RPMI8226 (cell line): ENCODE measurements at regions not wholly inside any gene's neighbourhood (a gene's known extent, or its start where the extent isn't known, plus 50 kb on each side); places are given as distances from the start of the nearest gene placed in this dataset.
"Not testable (repeated sequence)": the region's sequence is repeated elsewhere in the genome, so short reads cannot be mapped to it uniquely, and the experiment has no call there.

Experiments used
- DNase-seq: peaks from one replicate; pipeline ENCODE4 v3.0.0-alpha.2; 2015

GRCh38 chr7:25603427-25603740 is 375.1 kb upstream of the NPVF start:
- not testable (repeated sequence) for DNase-seq

GRCh38 chr7:25611196-25611595 is 382.9 kb upstream of the NPVF start:
- DNase-seq: no peak

GRCh38 chr7:25613912-25614311 is 385.6 kb upstream of the NPVF start:
- DNase-seq: no peak

GRCh38 chr7:25614415-25614814 is 386.1 kb upstream of the NPVF start:
- no peak for DNase-seq

- no peak for DNase-seq
These were observed 386.7 kb upstream of the NPVF start for GRCh38 chr7:25615003-25615402.

- no peak for DNase-seq
These were observed 387.3 kb upstream of the NPVF start for GRCh38 chr7:25615593-25615992.

GRCh38 chr7:25617214-25617613 is 388.9 kb upstream of the NPVF start:
- no peak for DNase-seq

- no peak for DNase-seq
These were observed 389.4 kb upstream of the NPVF start for GRCh38 chr7:25617673-25618072.

GRCh38 chr7:25619381-25619780 is 391.1 kb upstream of the NPVF start:
- DNase-seq: no peak

- no peak for DNase-seq
These were observed 391.9 kb upstream of the NPVF start for GRCh38 chr7:25619963-25620799.

GRCh38 chr7:25621993-25622392 is 393.7 kb upstream of the NPVF start:
- no peak for DNase-seq

- no peak for DNase-seq
These were observed 394.4 kb upstream of the NPVF start for GRCh38 chr7:25622695-25623094.

- no peak for DNase-seq
These were observed 395.8 kb upstream of the NPVF start for GRCh38 chr7:25624051-25624450.

GRCh38 chr7:25624833-25625232 is 396.5 kb upstream of the NPVF start:
- DNase-seq: no peak

- no peak for DNase-seq
These were observed 397.2 kb upstream of the NPVF start for GRCh38 chr7:25625306-25625992.

GRCh38 chr7:25626451-25627131 is 398.3 kb upstream of the NPVF start:
- no peak for DNase-seq

GRCh38 chr7:25628446-25628845 is 400.2 kb upstream of the NPVF start:
- no peak for DNase-seq

- DNase-seq: no peak
These were observed 404.3 kb upstream of the NPVF start for GRCh38 chr7:25632616-25633015.

GRCh38 chr7:25633426-25634036 is 405.2 kb upstream of the NPVF start:
- DNase-seq: no peak

GRCh38 chr7:25636168-25636567 is 407.9 kb upstream of the NPVF start:
- DNase-seq: no peak

- DNase-seq: no peak
These were observed 408.6 kb upstream of the NPVF start for GRCh38 chr7:25636871-25637283.

GRCh38 chr7:25638068-25638467 is 409.8 kb upstream of the NPVF start:
- no peak for DNase-seq

GRCh38 chr7:25638590-25639244 is 410.4 kb upstream of the NPVF start:
- DNase-seq: no peak
